NCI-H187 treated with DMSO at 0.1 percent for 48 hours (cell line): ENCODE measurements at regions not wholly inside any gene's neighbourhood (a gene's known extent, or its start where the extent isn't known, plus 50 kb on each side); places are given as distances from the start of the nearest gene placed in this dataset.

Experiments used
- DNase-seq: peaks from one replicate; lab custom pipeline; 2025; lab: John Stamatoyannopoulos, UW

GRCh38 chr11:97289823-97290222, 900.0 kb downstream of the JRKL start:
- DNase-seq = no peak

GRCh38 chr11:97290464-97291041, 900.7 kb downstream of the JRKL start:
- DNase-seq = no peak

- DNase-seq = no peak
These were observed 906.5 kb downstream of the JRKL start for GRCh38 chr11:97296301-97296700.

- DNase-seq = no peak
These were observed 919.5 kb downstream of the JRKL start for GRCh38 chr11:97309291-97309690.

GRCh38 chr11:97325693-97326092, 935.9 kb downstream of the JRKL start:
- no peak for DNase-seq

GRCh38 chr11:97332271-97332670, 942.5 kb downstream of the JRKL start:
- DNase-seq = no peak

GRCh38 chr11:97336064-97336463, 946.3 kb downstream of the JRKL start:
- DNase-seq = no peak

GRCh38 chr11:97345032-97345431, 955.2 kb downstream of the JRKL start:
- no peak for DNase-seq

- DNase-seq = no peak
These were observed 959.4 kb downstream of the JRKL start for GRCh38 chr11:97349201-97349600.

GRCh38 chr11:97351939-97352338, 962.1 kb downstream of the JRKL start:
- no peak for DNase-seq

- no peak for DNase-seq
These were observed 964.2 kb downstream of the JRKL start for GRCh38 chr11:97354026-97354425.

GRCh38 chr11:97354576-97354975, 964.8 kb downstream of the JRKL start:
- DNase-seq = no peak

- no peak for DNase-seq
These were observed 965.4 kb downstream of the JRKL start for GRCh38 chr11:97355230-97355629.

GRCh38 chr11:97356144-97356543, 966.3 kb downstream of the JRKL start:
- no peak for DNase-seq

GRCh38 chr11:97359016-97359415, 969.2 kb downstream of the JRKL start:
- DNase-seq = no peak

- DNase-seq = no peak
These were observed 972.1 kb downstream of the JRKL start for GRCh38 chr11:97361812-97362378.

GRCh38 chr11:97363331-97363730, 973.5 kb downstream of the JRKL start:
- DNase-seq = no peak

- DNase-seq = no peak
These were observed 974.2 kb downstream of the JRKL start for GRCh38 chr11:97364047-97364446.

GRCh38 chr11:97367406-97368083, 977.7 kb downstream of the JRKL start:
- no peak for DNase-seq

- no peak for DNase-seq
These were observed 999.5 kb downstream of the JRKL start for GRCh38 chr11:97389270-97389669.

GRCh38 chr11:97398246-97398645, 1008.4 kb downstream of the JRKL start:
- no peak for DNase-seq

- no peak for DNase-seq
These were observed 1019.3 kb downstream of the JRKL start for GRCh38 chr11:97409141-97409540.

- no peak for DNase-seq
These were observed 1025.0 kb downstream of the JRKL start for GRCh38 chr11:97414801-97415200.

- no peak for DNase-seq
These were observed 1029.9 kb downstream of the JRKL start for GRCh38 chr11:97419729-97420128.
